HG02884 (cell line): ENCODE measurements at regions not wholly inside any gene's neighbourhood (a gene's known extent, or its start where the extent isn't known, plus 50 kb on each side); places are given as distances from the start of the nearest gene placed in this dataset.
"Not testable (repeated sequence)": the region's sequence is repeated elsewhere in the genome, so short reads cannot be mapped to it uniquely, and the experiment has no call there.

ENCODE experiments used
- ATAC-seq: cut with Tn5 transposase; IDR thresholded peaks from one replicate; pipeline ENCODE4 v1.9.1; 2021; ENCODE audit warnings: mild to moderate bottlenecking, moderate library complexity; ENCODE audit not compliant: unreplicated experiment

DNA sequence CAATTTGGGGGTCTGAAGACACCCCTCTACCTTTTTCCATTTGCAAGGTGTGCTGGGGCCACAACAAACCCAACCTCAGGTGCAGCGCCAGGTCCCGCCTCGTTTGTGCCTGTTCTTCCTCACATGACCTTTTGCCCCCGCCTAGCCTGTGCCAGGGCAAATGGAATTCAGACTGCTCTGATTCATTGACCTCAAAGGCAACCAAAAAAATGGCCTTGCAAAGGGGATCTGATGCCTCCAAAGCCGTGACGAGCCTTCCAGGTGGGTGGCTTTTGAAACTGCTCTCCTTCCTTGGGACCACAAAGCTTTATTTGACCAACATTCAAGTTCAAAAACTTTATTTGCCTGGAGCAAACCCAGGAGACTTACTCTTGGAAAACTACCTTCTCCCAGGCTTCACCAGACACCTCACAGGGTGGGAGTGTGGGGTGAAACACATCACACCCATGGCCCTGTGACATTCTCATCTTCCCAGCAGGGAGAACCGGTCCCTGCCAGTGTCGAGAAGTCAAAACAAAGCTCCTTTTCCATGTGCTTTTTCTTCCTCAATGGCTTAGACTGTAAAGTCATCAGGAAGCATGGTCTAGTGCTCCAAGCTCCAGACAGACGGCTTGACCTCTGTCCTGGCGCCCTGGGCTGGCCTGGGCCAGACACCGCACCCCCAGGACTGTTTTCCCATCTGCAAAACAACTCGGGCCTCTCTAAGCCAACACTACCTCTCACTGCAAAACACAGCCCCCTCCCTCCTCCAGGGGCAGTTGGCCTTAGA is 103.9 kb upstream of the HES1 start:
- ATAC-seq = no peak

GRCh38 chr3:194032828-194033435 is 103.0 kb upstream of the HES1 start:
- ATAC-seq = no peak

DNA sequence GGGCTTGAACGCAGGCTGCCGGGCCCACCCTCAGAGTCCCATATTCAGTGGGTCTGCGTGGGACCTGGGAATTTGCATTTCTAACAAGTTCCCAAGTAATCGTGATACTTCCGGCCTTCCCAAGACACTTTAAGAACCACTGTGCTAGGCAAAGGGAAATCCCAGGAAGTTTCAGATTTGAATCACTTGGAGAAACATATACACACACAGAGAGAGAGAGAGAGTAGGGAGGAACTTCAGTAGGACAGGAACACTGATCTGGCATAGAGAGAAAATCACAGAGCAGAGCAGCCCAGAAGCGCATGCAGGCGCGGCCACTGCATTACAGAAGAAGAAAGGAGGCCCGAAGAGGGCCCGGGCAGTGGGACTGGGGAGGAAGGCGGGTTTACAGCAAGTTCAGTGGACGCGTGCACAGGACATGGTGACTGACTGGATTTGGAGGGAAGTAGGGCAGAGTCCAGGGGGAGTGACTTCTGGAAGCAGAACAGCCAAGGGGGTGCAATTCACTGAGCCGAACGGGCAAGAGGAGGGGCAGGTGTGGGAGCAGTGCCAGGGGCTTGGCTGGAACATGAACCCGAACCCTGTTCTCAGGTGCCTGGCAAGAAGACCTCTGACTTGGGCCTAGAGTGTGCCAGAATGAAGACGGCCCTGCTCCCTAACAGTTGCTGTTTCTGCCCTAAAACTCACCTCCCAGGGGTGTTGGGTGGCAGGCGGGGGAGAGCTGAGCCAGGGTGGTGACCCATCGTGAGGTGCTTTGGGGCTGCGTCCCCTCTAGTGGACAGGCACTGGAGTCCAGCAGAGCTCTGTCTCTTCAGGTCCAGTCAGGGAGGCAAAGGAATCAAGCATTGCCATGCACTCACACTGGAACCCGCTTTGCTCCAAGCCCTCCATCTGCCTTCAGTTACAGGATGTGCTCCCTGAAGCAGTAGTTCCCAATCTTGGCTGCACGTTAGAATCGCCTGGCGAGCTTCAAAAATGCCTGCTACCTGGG is 101.3 kb upstream of the HES1 start:
- ATAC-seq = no peak

DNA sequence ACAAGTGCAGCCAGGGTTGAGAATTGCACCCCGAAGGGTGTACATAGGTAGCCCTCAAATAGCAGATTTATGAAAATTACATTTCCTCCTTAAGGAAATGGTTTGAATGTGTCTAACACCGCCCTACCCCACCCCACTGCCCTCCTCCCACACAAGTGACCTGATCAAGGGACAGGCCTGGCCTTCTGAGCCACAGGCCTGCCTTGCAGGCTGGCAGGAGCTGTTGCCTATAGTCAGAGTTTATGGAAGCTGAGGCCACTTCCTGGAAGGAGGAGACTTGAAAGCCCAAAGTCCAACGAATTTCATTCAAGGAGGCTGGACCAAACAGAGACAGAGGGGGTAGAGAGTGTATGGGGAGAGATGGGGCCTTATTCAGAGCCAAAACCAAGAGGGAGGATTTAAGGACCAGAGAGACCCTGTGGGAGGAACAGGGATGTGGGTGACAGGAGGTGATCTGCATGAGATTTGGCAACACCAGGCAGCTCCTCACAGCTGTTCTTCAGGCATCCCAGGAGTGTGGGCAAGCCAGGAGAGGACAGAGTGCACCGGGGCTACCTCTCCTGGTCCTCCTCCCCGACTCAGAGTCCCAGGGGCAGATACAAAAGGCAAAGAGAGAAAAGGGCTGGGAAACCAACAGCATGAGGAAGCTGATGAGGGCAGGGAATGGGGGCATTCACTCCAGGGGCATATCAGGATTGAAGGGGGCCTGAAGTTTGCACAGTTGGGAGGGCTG is 100.4 kb upstream of the HES1 start:
- ATAC-seq = no peak

- no peak for ATAC-seq
Measured at GRCh38 chr3:194036842-194037241, 99.1 kb upstream of the HES1 start.

DNA sequence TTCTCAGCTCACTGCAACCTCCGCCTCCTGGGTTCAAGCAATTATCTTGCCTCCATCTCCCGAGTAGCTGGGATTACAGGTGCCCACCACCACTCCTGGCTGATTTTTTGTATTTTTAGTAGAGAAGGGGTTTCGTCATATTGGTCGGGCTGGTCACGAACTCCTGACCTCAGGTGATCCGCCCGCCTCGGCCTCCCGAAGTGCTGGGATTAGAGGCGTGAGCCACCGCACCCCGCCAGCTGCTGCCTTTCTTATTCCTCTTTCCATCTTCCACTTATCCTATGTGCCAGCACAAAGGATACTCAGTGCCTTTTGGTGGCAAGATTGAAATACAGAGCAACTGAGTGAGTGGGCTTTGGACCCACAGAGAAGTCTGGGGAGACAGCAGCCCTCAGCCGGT is 97.6 kb upstream of the HES1 start:
- ATAC-seq = not testable (repeated sequence)

- ATAC-seq = no peak
Measured at GRCh38 chr3:194038960-194039359, 97.0 kb upstream of the HES1 start.

GRCh38 chr3:194040516-194041273 is 95.3 kb upstream of the HES1 start:
- no peak for ATAC-seq

DNA sequence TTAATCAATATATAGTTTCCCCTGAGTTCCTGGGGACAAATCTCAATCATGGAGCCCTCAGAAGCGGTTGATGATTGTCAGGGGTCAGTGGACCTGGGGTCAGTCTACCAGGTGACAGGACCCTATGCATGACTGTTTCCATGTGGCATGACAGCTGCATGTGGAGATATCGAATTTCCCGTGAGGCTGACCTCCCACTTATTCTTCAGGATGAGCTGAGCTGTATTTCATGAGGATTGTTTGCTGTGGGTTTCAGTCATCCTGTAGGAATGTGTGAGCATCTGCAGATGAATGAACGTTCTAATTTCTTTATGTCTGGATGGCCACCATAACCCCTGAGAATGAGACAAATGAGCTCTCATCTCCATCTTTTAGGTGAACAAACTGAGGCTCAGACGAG is 93.0 kb upstream of the HES1 start:
- ATAC-seq = no peak

GRCh38 chr3:194043516-194043915 is 92.4 kb upstream of the HES1 start:
- no peak for ATAC-seq

DNA sequence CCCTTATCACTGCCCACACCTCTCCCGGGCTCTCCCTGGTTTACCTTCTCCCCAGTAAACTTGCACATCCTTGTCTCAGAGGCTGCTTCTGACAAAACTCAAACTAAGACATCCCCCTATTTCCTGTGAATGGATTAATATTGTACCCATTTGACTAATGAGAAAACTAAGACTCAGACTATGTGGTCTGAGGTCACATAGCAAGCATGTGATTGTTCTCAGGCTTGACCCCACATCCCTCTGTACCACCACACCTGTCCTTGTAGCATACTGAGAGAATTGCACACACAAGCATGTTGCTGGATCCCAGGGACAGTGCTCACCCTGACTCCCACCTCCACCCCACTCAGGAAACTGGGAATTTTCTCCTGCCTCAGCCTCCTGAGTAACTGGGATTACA is 90.7 kb upstream of the HES1 start:
- ATAC-seq = peak; percentile 73

GRCh38 chr3:194045919-194046318 is 90.0 kb upstream of the HES1 start:
- ATAC-seq = no peak

GRCh38 chr3:194046531-194046930 is 89.4 kb upstream of the HES1 start:
- no peak for ATAC-seq

DNA sequence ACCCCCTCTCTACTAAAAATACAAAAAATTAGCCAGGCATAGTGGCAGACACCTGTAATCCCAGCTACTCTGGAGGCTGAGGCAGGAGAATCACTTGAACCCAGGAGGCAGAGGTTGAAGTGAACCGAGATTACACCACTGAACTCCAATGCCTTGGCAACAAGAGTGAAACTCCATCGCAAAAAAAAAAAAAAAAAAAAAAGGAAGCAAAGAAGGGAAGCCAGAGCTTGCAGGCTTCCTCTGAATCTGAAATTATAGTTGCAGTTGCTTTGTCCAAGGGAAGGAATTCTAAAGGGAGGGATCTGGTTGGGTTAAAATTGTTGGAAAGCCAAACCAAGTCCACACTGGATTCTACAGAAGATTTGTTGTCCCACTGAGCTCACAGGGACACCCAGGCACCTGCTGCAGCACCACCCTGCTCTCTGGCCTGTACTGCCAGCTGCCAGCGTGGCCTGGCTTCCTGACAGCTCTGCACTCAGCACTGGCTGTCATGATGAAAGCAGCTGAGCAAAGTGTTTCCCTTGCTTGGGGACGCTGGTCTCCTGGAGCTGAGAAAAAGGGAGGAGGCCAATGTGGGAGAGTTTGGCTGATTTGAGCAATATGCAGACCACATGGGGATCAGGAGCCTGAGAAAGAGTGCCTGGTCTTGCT is 88.8 kb upstream of the HES1 start:
- ATAC-seq = no peak

DNA sequence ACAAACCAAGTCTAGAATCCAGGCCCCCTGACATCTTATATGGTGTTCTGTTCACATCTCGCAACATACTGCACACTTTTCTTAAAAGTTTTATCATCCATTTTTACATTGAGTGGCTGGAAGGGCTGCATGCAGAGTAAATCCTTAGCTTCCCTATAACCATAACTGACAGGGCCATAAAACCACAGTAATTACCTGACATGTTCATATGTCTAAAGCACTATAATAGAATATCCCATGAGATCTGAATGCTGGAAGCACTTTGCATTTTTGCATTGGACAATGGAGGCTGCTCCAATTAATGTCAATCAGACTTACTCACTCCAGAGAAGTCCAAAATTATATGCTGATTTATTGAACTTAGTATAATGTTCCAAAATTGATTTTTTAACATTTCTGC is 86.6 kb upstream of the HES1 start:
- ATAC-seq = no peak

DNA sequence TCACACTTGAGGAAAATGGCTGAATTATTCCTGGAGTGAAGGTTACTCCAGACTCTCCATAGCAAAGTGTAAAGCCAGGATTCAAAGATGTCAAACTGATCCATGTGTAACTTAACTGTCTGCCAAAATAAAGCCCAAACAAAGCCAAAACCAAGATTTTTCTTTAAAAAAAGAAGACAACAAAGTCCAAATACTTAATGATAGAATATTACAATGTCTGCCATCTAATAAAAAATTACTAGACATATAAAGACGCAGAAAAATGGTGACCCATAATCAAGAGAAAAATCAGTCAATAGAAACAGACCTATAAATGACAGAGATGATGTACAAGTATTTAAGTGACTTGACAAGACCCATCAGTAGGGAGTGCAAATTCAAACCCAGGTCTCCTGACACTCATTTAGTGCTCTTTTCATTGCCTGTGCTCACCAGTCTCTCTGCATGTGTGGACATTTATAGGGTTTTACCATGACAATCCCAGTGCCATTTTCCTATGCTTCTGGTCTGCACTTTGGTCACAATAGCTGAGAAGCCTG is 85.1 kb upstream of the HES1 start:
- no peak for ATAC-seq

DNA sequence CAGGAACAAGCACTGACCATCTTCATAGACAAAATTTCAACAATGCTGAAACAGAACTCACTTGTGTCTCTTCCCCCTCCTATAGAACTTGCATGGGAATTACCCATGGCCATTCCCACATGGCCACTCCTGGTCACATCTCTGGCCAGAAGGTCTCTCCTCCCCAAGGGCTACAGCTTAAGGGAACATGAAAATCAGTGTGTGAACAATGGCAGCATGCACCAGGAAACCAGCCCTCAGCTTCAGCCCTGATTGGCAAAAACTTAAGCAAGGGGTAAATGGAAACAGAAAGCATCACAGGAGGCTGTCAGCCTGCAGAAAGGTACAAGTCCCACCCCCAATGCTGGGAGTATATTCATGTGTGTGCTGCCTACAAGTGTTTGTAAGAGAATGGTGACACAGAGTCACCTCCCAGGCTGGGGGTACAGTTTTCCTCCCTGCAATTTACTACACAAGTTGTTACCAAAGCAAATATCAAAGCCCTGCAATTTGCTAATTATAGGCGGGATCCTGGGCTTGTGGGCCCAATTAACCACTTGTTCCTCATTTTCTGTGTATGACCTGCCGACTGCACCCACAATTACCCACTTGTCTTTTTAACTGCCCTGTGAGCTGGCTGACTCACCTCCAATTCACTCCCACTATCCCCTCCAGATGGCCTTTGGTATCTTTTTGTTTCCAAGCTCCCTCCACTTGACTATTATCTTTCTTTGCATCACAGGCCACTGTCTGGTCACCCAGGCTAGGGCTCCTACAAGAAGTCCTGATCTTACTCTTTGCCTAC is 84.4 kb upstream of the HES1 start:
- ATAC-seq = no peak

DNA sequence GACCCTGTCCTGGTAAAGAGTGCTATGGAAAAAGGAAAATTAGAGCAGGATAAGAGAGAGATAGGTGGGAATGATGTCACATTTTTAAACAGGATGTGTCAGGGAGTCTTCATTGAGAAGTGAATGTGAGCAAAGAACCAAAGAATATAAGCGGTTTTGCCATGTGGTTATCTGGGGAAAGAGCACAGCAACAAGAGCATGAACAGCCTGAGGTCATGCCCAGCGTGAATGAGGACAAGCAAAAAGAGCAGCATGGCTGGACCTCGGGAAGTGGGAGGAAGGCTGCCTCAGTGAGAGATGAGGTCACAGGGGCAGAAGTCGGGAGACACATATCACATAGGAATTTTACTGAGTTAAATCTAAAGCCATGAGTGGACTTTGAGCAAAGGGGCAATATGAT is 82.8 kb upstream of the HES1 start:
- no peak for ATAC-seq

DNA sequence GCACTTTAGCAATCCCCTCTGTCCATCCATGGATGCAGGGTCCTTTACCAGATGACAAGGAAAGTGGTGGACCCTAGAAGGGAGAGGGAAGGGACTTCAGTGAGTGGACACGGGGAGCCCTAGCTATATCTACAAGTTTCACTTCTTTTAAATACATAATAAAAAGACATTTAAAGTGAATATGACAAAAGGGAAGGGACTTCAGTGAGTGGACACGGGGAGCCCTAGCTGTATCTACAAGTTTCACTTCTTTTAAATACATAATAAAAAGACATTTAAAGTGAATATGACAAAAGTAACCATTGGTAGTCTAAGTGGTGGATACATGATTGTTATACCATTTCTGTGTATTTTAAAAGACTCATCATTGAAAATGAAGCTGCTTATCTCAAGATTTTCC is 81.9 kb upstream of the HES1 start:
- no peak for ATAC-seq
